ENCODE measurements at regions not wholly inside any gene's neighbourhood (a gene's known extent, or its start where the extent isn't known, plus 50 kb on each side); places are given as distances from the start of the nearest gene placed in this dataset.

DNA sequence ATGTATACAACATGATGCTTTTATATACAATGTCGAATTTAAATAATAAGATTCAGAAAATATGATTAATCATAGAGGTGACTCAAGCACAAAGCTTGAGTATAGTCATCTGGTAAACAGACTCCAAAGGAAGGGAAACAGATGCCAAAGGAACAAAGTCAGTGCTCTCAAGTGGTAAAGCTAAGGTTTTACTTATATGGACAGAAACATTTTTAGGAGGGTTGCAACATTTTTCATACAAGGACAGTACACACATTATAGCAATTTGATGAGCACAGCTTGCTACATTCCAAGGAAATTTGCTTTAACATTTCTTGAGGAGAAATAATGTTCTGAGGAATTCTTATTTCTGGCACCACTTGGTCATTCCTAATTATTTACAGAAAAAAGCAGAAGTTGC is 333.4 kb upstream of the AADAT start:
- TF ChIP-seq CTCF (conservative IDR thresholded peaks at IDR 0.05; ENCODE audit: low read depth in 2 of 2) (no peak), EZH2 (IDR thresholded peaks at IDR 0.05; ENCODE audit: low read depth, unreplicated experiment) (no peak), POLR2AphosphoS5 (IDR thresholded peaks at IDR 0.05; ENCODE audit: low read depth) (no peak), EZH2phosphoT487 (IDR thresholded peaks at IDR 0.05; ENCODE audit: unreplicated experiment) (no peak), ZNF462 (CRISPR knock-in tag; IDR thresholded peaks at IDR 0.05) (no peak), STAT1 (IDR thresholded peaks at IDR 0.05; ENCODE audit: unreplicated experiment) (no peak), CREB1 (CRISPR knock-in tag; IDR thresholded peaks at IDR 0.05; ENCODE audit: low read depth) (no peak)
- TF ChIP-seq, protein P1, sequence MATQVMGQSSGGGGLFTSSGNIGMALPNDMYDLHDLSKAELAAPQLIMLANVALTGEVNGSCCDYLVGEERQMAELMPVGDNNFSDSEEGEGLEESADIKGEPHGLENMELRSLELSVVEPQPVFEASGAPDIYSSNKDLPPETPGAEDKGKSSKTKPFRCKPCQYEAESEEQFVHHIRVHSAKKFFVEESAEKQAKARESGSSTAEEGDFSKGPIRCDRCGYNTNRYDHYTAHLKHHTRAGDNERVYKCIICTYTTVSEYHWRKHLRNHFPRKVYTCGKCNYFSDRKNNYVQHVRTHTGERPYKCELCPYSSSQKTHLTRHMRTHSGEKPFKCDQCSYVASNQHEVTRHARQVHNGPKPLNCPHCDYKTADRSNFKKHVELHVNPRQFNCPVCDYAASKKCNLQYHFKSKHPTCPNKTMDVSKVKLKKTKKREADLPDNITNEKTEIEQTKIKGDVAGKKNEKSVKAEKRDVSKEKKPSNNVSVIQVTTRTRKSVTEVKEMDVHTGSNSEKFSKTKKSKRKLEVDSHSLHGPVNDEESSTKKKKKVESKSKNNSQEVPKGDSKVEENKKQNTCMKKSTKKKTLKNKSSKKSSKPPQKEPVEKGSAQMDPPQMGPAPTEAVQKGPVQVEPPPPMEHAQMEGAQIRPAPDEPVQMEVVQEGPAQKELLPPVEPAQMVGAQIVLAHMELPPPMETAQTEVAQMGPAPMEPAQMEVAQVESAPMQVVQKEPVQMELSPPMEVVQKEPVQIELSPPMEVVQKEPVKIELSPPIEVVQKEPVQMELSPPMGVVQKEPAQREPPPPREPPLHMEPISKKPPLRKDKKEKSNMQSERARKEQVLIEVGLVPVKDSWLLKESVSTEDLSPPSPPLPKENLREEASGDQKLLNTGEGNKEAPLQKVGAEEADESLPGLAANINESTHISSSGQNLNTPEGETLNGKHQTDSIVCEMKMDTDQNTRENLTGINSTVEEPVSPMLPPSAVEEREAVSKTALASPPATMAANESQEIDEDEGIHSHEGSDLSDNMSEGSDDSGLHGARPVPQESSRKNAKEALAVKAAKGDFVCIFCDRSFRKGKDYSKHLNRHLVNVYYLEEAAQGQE (IDR thresholded peaks at IDR 0.05; ENCODE audit: unreplicated experiment): no peak
- TF ChIP-seq, protein P2, sequence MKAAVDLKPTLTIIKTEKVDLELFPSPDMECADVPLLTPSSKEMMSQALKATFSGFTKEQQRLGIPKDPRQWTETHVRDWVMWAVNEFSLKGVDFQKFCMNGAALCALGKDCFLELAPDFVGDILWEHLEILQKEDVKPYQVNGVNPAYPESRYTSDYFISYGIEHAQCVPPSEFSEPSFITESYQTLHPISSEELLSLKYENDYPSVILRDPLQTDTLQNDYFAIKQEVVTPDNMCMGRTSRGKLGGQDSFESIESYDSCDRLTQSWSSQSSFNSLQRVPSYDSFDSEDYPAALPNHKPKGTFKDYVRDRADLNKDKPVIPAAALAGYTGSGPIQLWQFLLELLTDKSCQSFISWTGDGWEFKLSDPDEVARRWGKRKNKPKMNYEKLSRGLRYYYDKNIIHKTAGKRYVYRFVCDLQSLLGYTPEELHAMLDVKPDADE (IDR thresholded peaks at IDR 0.05): no peak

Measured in GM23338 (cell line).